Right lobe of liver (tissue), 6 donors: ENCODE measurements at regions not wholly inside any gene's neighbourhood (a gene's known extent, or its start where the extent isn't known, plus 50 kb on each side); places are given as distances from the start of the nearest gene placed in this dataset.
A peak's percentile ranks its signal among the peaks of the same experiment; 100 is the strongest.

Source experiments
- ATAC-seq, 4 donors: fragments of 200-7000 bp; cut with Tn5 transposase; one replicate each; pipeline ENCODE4 v1.9.1; 2020; ENCODE audit warnings: mild to moderate bottlenecking in 4 of 4, moderate library complexity in 4 of 4
- DNase-seq, 3 donors: peaks; one replicate each; pipeline ENCODE4 v3.0.0-alpha.2; 2020
- H3K27ac ChIP-seq, 3 donors: fragments of 200-600 bp; one replicate each; pipeline ENCODE4 v1.8.0; 2022
- H3K27me3 ChIP-seq, 2 donors: fragments of 200-600 bp; one replicate each; pipeline ENCODE4 v1.8.0; 2022
- H3K36me3 ChIP-seq, 4 donors: fragments of 200-600 bp; sonication (generic) in 1 of 4; one replicate each; pipeline versions ENCODE4 v1.5.1 to v1.8.0; 2017 to 2022; ENCODE audit warnings: control low read depth in 1 of 4
- H3K4me1 ChIP-seq, 4 donors: fragments of 200-600 bp; sonication (generic) in 1 of 4; one replicate each; pipeline versions ENCODE4 v1.5.1 to v1.8.0; 2017 to 2022; ENCODE audit warnings: control low read depth in 1 of 4
- H3K4me3 ChIP-seq, 3 donors: fragments of 200-600 bp; one replicate each; pipeline ENCODE4 v1.8.0; 2022
- H3K9me3 ChIP-seq, 4 donors: fragments of 200-600 bp; sonication (generic) in 1 of 4; one replicate each; pipeline versions ENCODE4 v1.5.1 to v1.8.0; 2017 to 2022; ENCODE audit warnings: control low read depth in 1 of 4
- CTCF ChIP-seq, 4 donors: fragments of 200-600 bp in 3 of 4; fragments of 450-650 bp in 1 of 4; IDR thresholded peaks; one replicate each; pipeline versions ENCODE4 v1.5.1 to v1.8.0; 2016 to 2022; ENCODE audit warnings: antibody characterized with exemption in 4 of 4, mild to moderate bottlenecking in 2 of 4
- POLR2A ChIP-seq: fragments of 450-650 bp; IDR thresholded peaks from one replicate; pipeline ENCODE4 v1.6.1; 2017; ENCODE audit warnings: antibody characterized with exemption, mild to moderate bottlenecking
- WGBS: methylation state at CpG from one replicate; pipeline ENCODE4 v1.1.6; 2018; ENCODE audit warnings: low coverage, low lambda C conversion rate; ENCODE audit not compliant: insufficient coverage; ENCODE audit errors: missing lambda C conversion rate; 5-methylcytosine and 5-hydroxymethylcytosine counted together
- intact Hi-C, 2 donors: fragments of 100-400 bp; cut with DNase I; formaldehyde crosslinking; loops; one replicate each; pipeline versions ENCODE4 v1.11.2 to v1.14.1; 2022
- donor health status: DM: no; HTN: yes; CAD: no.
- donor health status: DM: no; HTN: no; CAD: no.
- donor health status: DM: no; HTN: no; CAD: no.
- donor health status: DM: no; HTN: yes; CAD: no.
- donor health status: DM: no; HTN: yes; CAD: no.

- intact Hi-C loops: no loop called here
Observed at GRCh38 chr13:67410645-67411044, 180.5 kb upstream of the PCDH9 start.

GRCh38 chr13:67408798-67409197 is 178.7 kb upstream of the PCDH9 start:
- Histone ChIP-seq H3K36me3 (no peaks in the 10 kb centered on the region), H3K9me3 (no peaks in the 10 kb centered on the region), H3K27me3 (no peaks in the 10 kb centered on the region), H3K4me1 (peaks cover 0 to 6% (median 0%) of the 10 kb centered on the region in 4 donors), H3K27ac (no peak overlapping the region), H3K4me3 (no peak overlapping the region)
- no peak for DNase-seq
- 13% methylated on average over 1 of the region's 1 CpG for WGBS
- peak; percentile 80 to 91 (median 86) for ATAC-seq
- intact Hi-C loops: no loop called here
- TF ChIP-seq CTCF (IDR thresholded peaks at IDR 0.05) (no peak), POLR2A (no peak)

More at GRCh38 chr13:67410645-67411044, 180.5 kb upstream of the PCDH9 start:
- TF ChIP-seq POLR2A (no peak), CTCF (IDR thresholded peaks at IDR 0.05) (no peak)
- 31% methylated on average over 1 of the region's 1 CpG for WGBS
- no peaks in the 10 kb centered on the region for H3K27me3 ChIP-seq
- no peaks in the 10 kb centered on the region for H3K9me3 ChIP-seq
- no peak overlapping the region for H3K4me3 ChIP-seq
- ATAC-seq: no peak
- H3K4me1 ChIP-seq: peaks cover 0 to 6% (median 0%) of the 10 kb centered on the region in 4 donors
- DNase-seq: no peak
- H3K27ac ChIP-seq: no peak overlapping the region
- no peaks in the 10 kb centered on the region for H3K36me3 ChIP-seq

- WGBS: 75% methylated on average over 6 of the region's 7 CpGs
- H3K27ac ChIP-seq: no peak overlapping the region
Observed at GRCh38 chr13:67402546-67402945, 172.4 kb upstream of the PCDH9 start.

GRCh38 chr13:67395577-67395976 is 165.4 kb upstream of the PCDH9 start:
- ATAC-seq: no peak

More at GRCh38 chr13:67402546-67402945, 172.4 kb upstream of the PCDH9 start:
- H3K27me3 ChIP-seq: no peaks in the 10 kb centered on the region
- intact Hi-C loops: no loop called here
- no peaks in the 10 kb centered on the region for H3K36me3 ChIP-seq
- no peaks in the 10 kb centered on the region for H3K4me1 ChIP-seq
- no peak overlapping the region for H3K4me3 ChIP-seq
- ATAC-seq (no peak), DNase-seq (no peak)
- TF ChIP-seq CTCF (IDR thresholded peaks at IDR 0.05) (no peak), POLR2A (no peak)
- no peaks in the 10 kb centered on the region for H3K9me3 ChIP-seq

More at GRCh38 chr13:67395577-67395976, 165.4 kb upstream of the PCDH9 start:
- DNase-seq: no peak
- 60% methylated on average over 1 of the region's 1 CpG for WGBS
- intact Hi-C loops: no loop called here
- Histone ChIP-seq H3K4me3 (no peak overlapping the region), H3K36me3 (no peaks in the 10 kb centered on the region), H3K27ac (no peak overlapping the region), H3K27me3 (peaks cover 0 to 3% of the 10 kb centered on the region in 2 donors), H3K4me1 (no peaks in the 10 kb centered on the region), H3K9me3 (no peaks in the 10 kb centered on the region)
- no peak for TF ChIP-seq CTCF (IDR thresholded peaks at IDR 0.05)
- TF ChIP-seq POLR2A: no peak
